ENCODE measurements at regions not wholly inside any gene's neighbourhood (a gene's known extent, or its start where the extent isn't known, plus 50 kb on each side); places are given as distances from the start of the nearest gene placed in this dataset.

DNA sequence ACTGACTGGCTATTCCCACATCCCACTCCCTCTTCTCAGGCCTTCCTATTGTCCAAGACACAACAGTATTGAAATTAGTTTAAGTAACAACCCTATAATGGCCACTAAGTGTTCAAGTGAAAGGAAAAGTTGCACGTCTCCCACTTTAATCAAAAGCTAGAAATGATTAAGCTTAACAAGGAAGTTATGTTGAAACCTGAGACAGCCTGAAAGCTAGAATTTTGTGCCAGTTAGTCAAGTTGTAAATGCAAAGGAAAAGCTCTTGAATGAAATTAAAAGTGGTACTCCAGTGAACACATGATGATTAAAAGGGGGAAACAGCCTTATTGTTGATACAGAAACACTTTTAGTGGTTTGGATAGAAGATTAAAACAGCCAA lies 332.7 kb downstream of the CASP12 start:
- TF ChIP-seq EZH2 (IDR thresholded peaks at IDR 0.05; ENCODE audit: low read depth, low read length, severe bottlenecking): no peak
- TF ChIP-seq, protein P1, sequence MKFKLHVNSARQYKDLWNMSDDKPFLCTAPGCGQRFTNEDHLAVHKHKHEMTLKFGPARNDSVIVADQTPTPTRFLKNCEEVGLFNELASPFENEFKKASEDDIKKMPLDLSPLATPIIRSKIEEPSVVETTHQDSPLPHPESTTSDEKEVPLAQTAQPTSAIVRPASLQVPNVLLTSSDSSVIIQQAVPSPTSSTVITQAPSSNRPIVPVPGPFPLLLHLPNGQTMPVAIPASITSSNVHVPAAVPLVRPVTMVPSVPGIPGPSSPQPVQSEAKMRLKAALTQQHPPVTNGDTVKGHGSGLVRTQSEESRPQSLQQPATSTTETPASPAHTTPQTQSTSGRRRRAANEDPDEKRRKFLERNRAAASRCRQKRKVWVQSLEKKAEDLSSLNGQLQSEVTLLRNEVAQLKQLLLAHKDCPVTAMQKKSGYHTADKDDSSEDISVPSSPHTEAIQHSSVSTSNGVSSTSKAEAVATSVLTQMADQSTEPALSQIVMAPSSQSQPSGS (IDR thresholded peaks at IDR 0.05; ENCODE audit: low read length): no peak
- TF ChIP-seq SP2 (IDR thresholded peaks at IDR 0.05; ENCODE audit: low read length): no peak
- Histone ChIP-seq H3K36me3 (ENCODE audit: control insufficient read depth in 2 of 4, insufficient read depth in 4 of 4, low read length in 3 of 4) (peaks cover 0 to 5% (median 0%) of the 10 kb centered on the region in 4 experiments; a peak in 1 of 8 replicates), H4K20me1 (replicated peaks in 1 of 2; ENCODE audit: control insufficient read depth in 1 of 2, insufficient read depth in 2 of 2, low read length in 2 of 2) (no peaks in the 10 kb centered on the region), H4K5ac (ENCODE audit: insufficient read length, low read depth, low read length) (no peak overlapping the region), H3K4me1 (replicated peaks in 1 of 4; ENCODE audit: control insufficient read depth in 3 of 4, insufficient read depth in 4 of 4, low read length in 3 of 4) (no peaks in the 10 kb centered on the region), H3K4me2 (ENCODE audit: insufficient read depth in 1 of 2, low read depth in 2 of 2, low read length in 2 of 2) (no peak overlapping the region), H3K23ac (ENCODE audit: insufficient read length) (no peak overlapping the region), H3K14ac (ENCODE audit: insufficient read length) (no peak overlapping the region), H4K91ac (replicated peaks; ENCODE audit: insufficient read length, low read length) (no peak overlapping the region), H2BK120ac (replicated peaks; ENCODE audit: low read depth, low read length) (no peak overlapping the region), H3K4ac (replicated peaks; ENCODE audit: insufficient read length, low read depth, low read length) (no peak overlapping the region), H2AK5ac (ENCODE audit: low read depth, low read length) (no peak overlapping the region), H2BK20ac (ENCODE audit: low read length) (no peak overlapping the region), H3K4me3 (ENCODE audit: extremely low read depth in 1 of 4, insufficient read depth in 2 of 4, low read depth in 3 of 4, low read length in 4 of 4) (no peak overlapping the region), H3K9ac (replicated peaks in 1 of 4; ENCODE audit: extremely low read depth in 1 of 4, low read depth in 3 of 4, low read length in 3 of 4) (no peak overlapping the region), H4K8ac (ENCODE audit: extremely low read depth, insufficient read depth, low read length) (no peak overlapping the region), H3K79me2 (ENCODE audit: control insufficient read depth in 1 of 2, insufficient read depth in 2 of 2, low read length in 2 of 2) (no peaks in the 10 kb centered on the region), H2AFZ (ENCODE audit: low read length) (no peak overlapping the region), H3K23me2 (ENCODE audit: low read depth, low read length) (no peaks in the 10 kb centered on the region), H3K79me1 (ENCODE audit: low read depth, low read length) (no peaks in the 10 kb centered on the region), H2BK12ac (ENCODE audit: low read depth, low read length) (no peak overlapping the region), H3K56ac (replicated peaks; ENCODE audit: insufficient read length, low read depth, low read length) (no peak overlapping the region), H3K27me3 (replicated peaks in 1 of 4; ENCODE audit: control insufficient read depth in 3 of 4, extremely low read depth in 1 of 4, insufficient read depth in 3 of 4, low read length in 3 of 4) (no peaks in the 10 kb centered on the region), H3K27ac (ENCODE audit: low read depth, low read length) (no peak overlapping the region), H2BK5ac (ENCODE audit: low read depth, low read length) (no peak overlapping the region), H3K18ac (ENCODE audit: extremely low read depth, low read length) (no peak overlapping the region), H3K9me3 (ENCODE audit: insufficient read depth in 2 of 2, low read depth in 1 of 2, low read length in 1 of 2) (peaks cover 0 to 14% of the 10 kb centered on the region in 2 experiments; a peak in 2 of 4 replicates), H2BK15ac (ENCODE audit: low read length) (no peak overlapping the region)
- WGBS, 2 experiments (ENCODE audit: extremely low coverage in 1 of 2, insufficient coverage in 1 of 2, insufficient read length in 1 of 2, insufficient replicate concordance in 2 of 2, low coverage in 1 of 2, low lambda C conversion rate in 2 of 2, missing lambda C conversion rate in 1 of 2): 7% methylated on average over 1 of the region's 1 CpG; no CpG with 5 or more reads in 1 of the 2 experiments
- ChIA-PET CTCF (ENCODE audit: partially characterized antibody) (no interaction called here), POLR2A (ENCODE audit: partially characterized antibody) (no interaction called here)
- FAIRE-seq: no peak
- no peak for DNase-seq (ENCODE audit: low read depth in 1 of 2, low spot score in 2 of 2)

All from H1 (cell line).